HS-27A (cell line): ENCODE measurements at regions not wholly inside any gene's neighbourhood (a gene's known extent, or its start where the extent isn't known, plus 50 kb on each side); places are given as distances from the start of the nearest gene placed in this dataset.
"Not testable (repeated sequence)": the region's sequence is repeated elsewhere in the genome, so short reads cannot be mapped to it uniquely, and the experiment has no call there.

Experiments used
- DNase-seq: peaks from one replicate; pipeline ENCODE4 v3.0.0-alpha.2; 2012; ENCODE audit warnings: low read depth, missing footprints

DNA sequence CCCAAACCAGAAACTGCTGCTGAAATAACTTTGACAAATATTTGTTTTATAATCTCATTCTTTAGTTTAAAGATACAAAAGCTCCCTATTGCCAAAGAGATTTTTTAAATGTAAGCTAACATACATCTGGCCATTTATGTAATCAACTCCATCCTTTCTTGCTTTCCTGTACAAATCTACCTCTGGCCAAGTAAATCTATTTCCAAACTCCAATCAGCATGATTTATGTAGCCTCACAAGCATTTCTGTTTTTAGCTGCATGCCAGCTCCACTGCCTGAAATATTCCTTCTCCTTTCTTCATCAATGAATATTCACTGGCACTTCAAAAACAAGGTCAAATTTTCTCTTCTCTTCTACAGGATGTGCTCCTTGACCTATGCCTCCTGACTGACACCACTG, 80.0 kb downstream of the SHOX2 start:
- no peak for DNase-seq

DNA sequence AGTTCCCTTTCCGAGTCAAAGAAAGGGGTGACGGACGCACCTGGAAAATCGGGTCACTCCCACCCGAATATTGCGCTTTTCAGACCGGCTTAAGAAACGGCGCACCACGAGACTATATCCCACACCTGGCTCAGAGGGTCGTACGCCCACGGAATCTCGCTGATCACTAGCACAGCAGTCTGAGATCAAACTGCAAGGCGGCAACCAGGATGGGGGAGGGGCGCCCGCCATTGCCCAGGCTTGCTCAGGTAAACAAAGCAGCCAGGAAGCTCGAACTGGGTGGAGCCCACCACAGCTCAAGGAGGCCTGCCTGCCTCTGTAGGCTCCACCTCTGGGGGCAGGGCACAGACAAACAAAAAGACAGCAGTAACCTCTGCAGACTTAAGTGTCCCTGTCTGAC, 86.3 kb downstream of the SHOX2 start:
- not testable (repeated sequence) for DNase-seq

DNA sequence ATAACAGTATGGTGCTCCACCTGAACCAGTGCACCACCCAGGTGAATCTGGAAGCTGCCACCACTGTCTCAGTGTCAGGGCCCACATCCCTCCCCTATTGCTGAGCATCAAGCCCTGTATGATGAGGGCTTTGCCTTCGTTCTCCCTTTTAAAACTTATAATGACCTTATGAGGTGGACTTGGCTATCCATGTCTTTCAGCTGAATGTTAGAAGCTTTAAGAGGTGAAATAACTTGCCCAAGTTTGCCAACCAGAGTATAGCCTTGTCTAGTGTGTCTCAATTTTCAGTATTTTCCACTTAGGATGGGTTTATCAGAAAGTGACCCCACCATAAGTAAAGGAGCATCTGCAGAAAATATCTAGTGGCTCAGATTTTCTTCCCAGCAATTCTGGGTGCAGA, 87.8 kb downstream of the SHOX2 start:
- no peak for DNase-seq

GRCh38 chr3:158012901-158013300, 93.3 kb downstream of the SHOX2 start:
- no peak for DNase-seq

- no peak for DNase-seq
Measured at GRCh38 chr3:158005391-158006100, 100.7 kb downstream of the SHOX2 start.

- no peak for DNase-seq
Measured at GRCh38 chr3:157999246-157999645, 107.0 kb downstream of the SHOX2 start.

DNA sequence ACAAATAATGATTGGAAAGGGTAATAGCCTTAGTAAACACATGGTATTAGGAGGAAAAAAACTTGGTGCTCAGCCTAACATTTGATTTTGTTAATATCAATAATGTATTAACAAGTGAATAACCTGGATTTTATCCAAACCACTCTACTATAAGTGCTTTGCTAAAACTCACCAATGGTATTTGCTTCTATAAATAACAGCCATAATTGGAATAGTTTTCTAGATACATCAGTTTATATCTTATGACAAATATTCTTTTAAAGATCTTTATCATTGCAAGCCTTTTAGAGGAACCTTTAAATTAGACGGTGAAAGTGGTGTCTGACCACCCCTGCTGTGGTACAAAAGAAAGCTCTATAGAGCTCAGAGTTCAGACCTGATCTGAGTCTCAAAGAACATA, 123.9 kb downstream of the SHOX2 start:
- DNase-seq, result no peak

DNA sequence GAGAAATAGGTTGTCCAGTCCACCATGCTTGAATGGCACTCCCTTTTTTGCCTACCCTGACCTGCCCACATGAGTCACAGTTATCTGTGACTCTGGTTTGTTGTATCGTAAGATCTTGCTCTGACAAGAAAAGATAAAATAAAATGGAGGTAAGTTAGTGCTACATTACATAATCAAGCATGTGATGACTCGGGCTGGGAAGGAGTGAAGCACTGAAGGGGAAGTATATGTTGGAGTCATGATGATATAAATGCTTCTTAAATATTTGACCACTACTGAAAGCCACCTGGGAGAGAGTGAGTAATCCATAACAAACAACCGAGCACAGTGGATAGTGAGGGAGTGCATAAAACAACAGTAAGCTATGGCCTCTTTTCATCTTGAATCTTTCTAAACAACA, 124.4 kb downstream of the SHOX2 start:
- no peak for DNase-seq

- no peak for DNase-seq
Measured at GRCh38 chr3:157979022-157979421, 127.2 kb downstream of the SHOX2 start.

DNA sequence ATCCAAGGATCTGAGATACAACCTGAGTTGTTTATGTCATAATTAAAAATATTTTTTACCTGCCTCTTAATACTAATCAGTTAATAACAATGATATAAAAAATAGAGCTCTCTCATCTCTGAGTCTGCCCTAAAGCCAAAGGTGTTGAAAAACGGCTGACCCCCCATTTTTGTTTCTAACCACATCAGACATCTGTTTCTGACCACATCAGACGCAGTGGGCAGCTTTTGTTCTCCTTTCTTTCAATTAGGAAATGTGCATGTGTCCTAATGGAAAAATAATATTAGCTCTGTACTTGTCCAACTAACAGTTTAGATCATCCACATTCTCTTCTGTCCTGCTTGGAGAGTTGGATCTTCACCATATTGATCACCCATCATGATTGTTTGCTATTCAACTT, 144.6 kb downstream of the SHOX2 start:
- DNase-seq, result no peak

DNA sequence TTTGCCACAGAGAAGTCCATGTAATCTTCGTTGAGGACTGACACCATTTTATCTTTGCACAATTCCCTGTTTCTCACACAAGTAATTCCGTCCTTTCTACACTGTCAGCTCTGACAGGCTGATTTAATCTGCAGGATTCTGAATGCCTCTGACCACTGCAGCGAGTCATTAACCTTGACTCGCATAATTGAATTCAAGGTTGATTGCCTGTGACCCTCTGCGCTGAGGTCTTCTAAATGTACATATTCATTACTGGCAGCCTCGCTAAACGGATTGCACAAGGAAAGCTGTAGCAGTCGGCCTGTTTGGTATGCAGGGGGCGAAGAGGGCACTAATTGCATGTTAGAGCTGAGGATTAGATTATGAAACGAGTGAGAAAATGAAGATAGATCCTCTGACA, 147.8 kb downstream of the SHOX2 start:
- no peak for DNase-seq

GRCh38 chr3:157956850-157957249, 149.4 kb downstream of the SHOX2 start:
- DNase-seq, result no peak

DNA sequence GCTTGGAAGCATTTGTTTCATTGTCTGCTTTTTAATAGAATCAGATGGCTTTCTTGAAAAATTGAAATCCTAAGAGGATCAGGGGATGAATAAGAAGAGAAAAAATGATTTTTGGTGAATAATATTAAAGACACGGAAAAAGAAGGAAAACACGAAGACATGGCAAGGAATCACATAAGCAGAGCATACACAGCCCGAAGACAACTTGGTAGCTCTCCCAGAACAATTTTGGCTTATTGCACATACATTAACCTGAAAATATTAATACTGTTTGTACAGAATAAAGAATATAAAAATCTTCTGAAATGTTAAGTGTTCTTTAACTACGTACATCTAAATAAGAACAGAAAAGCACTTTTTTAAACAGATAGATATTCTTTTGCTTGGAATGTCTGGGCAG, 150.0 kb downstream of the SHOX2 start:
- no peak for DNase-seq

DNA sequence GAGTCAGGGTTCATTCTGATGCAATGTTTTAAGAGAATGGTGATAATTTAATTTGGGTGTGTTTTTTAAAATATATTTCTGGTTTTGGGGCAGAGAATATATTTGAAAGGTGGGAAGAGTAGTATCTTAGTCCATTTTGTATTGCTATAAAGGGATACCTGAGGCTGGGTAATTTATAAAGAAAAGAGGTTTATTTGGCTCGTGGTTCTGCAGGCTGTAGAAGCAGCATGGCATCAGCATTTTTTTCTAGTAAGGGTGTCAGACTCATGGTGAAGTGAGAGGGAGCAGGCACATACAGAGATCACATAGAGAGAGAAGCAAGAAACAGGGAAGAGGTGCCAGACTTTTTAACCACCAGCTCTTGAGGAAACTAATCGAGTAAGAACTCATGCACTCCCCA, 152.7 kb downstream of the SHOX2 start:
- DNase-seq, result no peak

- no peak for DNase-seq
Measured at GRCh38 chr3:157948605-157949383, 157.4 kb downstream of the SHOX2 start.

GRCh38 chr3:157939166-157939565, 167.1 kb downstream of the SHOX2 start:
- no peak for DNase-seq

- DNase-seq, result no peak
Measured at GRCh38 chr3:157938154-157938779, 168.0 kb downstream of the SHOX2 start.

- DNase-seq, result no peak
Measured at GRCh38 chr3:157931517-157931916, 174.7 kb downstream of the SHOX2 start.

DNA sequence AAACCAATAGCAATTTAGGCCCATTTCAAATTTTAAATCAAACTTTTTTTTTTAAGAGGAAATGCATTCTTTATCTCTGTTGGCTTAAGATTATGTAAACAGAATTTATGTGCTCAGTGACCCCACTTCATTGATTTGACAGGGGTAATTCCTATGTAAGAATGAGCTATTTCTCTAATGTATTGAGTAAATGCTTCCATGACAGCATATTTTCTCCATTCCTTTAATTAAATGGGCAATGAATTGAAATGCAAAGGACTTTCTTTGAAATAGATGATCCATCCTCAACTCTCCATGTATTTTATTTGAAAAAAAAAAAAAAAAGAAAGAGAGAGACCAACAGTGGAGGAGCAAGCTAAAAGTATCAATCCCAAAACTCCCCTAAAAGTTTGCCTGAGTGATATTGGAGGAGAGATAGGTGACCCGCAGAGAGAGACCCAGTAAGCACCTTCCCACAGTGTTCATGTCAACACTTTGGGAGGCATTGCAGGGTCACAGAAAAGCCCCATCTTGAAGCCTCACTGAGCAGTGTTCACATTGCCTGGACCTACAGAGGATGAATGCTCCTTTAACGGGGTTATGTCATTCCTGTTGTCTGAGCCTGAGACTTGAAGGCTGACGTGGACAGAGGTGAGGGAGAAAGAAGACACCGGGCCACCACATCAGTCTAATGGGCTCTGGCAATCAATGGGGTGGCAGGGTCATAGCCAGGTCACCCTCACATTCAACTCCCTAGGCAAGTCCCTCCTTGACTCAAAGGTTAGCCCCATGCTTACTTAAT, 176.0 kb downstream of the SHOX2 start:
- DNase-seq, result no peak

- DNase-seq, result no peak
Measured at GRCh38 chr3:157926822-157927221, 179.4 kb downstream of the SHOX2 start.

- no peak for DNase-seq
Measured at GRCh38 chr3:157922614-157923013, 183.6 kb downstream of the SHOX2 start.

DNA sequence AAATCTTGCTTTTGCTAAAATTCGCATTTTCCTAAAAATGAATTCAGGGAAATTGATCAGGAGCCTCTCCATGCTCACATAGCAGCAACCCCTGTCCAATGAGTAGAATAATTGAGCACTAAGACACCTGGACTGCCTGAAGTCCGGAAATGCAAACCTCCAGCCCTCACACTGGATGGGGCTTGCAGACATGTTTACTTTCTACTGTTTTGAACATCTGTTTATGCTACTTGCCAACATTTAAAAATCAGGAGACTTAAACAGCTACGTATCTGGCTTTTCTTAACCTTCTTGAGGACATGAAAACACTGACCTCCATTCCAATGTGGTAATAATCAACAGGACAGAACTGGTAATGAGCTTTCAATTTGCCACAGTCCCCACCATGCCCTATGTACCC, 184.4 kb downstream of the SHOX2 start:
- DNase-seq, result no peak
